Neural crest cell (in vitro differentiated cells): ENCODE measurements at regions not wholly inside any gene's neighbourhood (a gene's known extent, or its start where the extent isn't known, plus 50 kb on each side); places are given as distances from the start of the nearest gene placed in this dataset.

Experiments used
- DNase-seq: peaks from one replicate; pipeline ENCODE4 v3.0.0; 2021; ENCODE audit warnings: low read depth, mixed read lengths, low spot score
- H3K27ac Mint-ChIP-seq: one replicate; pipeline ENCODE4 v1.8.0; 2021; ENCODE audit warnings: mild to moderate bottlenecking, mixed read lengths; ENCODE audit not compliant: unreplicated experiment
- H3K27me3 Mint-ChIP-seq: 2 replicates; pipeline ENCODE4 v1.8.0; 2021; ENCODE audit warnings: low read depth, mild to moderate bottlenecking, mixed read lengths
- H3K36me3 Mint-ChIP-seq: 2 replicates; pipeline ENCODE4 v1.8.0; 2021; ENCODE audit warnings: low read depth, mild to moderate bottlenecking, mixed read lengths
- H3K4me1 Mint-ChIP-seq: 2 replicates; pipeline ENCODE4 v1.8.0; 2021; ENCODE audit warnings: mixed read lengths
- H3K4me3 Mint-ChIP-seq: one replicate; pipeline ENCODE4 v1.8.0; 2021; ENCODE audit warnings: mild to moderate bottlenecking, mixed read lengths
- H3K9me3 Mint-ChIP-seq: 2 replicates; pipeline ENCODE4 v1.8.0; 2021; ENCODE audit warnings: mixed read lengths
- CTCF ChIP-seq: fragments of 200-600 bp; sonication (generic); conservative IDR thresholded peaks from 2 replicates; pipeline ENCODE4 v1.5.0; 2021; ENCODE audit warnings: antibody characterized with exemption, mild to moderate bottlenecking

- Mint-ChIP-seq H3K4me3 (no peak overlapping the region), H3K27ac (no peak overlapping the region), H3K36me3 (no peaks in the 10 kb centered on the region), H3K27me3 (no peaks in the 10 kb centered on the region), H3K4me1 (peaks cover 6% of the 10 kb centered on the region), H3K9me3 (no peaks in the 10 kb centered on the region)
- no peak for DNase-seq
- no peak for TF ChIP-seq CTCF
Observed at GRCh38 chr9:86632537-86632936, 278.3 kb upstream of the TUT7 start.

- DNase-seq: no peak
- TF ChIP-seq CTCF: no peak
- Mint-ChIP-seq H3K4me1 (peaks cover 13% of the 10 kb centered on the region), H3K27me3 (no peaks in the 10 kb centered on the region), H3K9me3 (no peaks in the 10 kb centered on the region), H3K27ac (no peak overlapping the region), H3K36me3 (no peaks in the 10 kb centered on the region), H3K4me3 (no peak overlapping the region)
Observed at GRCh38 chr9:86629530-86629929, 275.3 kb upstream of the TUT7 start.

- Mint-ChIP-seq H3K27ac (no peak overlapping the region), H3K4me3 (no peak overlapping the region), H3K4me1 (peaks cover 18% of the 10 kb centered on the region), H3K27me3 (no peaks in the 10 kb centered on the region), H3K9me3 (no peaks in the 10 kb centered on the region), H3K36me3 (no peaks in the 10 kb centered on the region)
- no peak for TF ChIP-seq CTCF
- DNase-seq: no peak
Observed at GRCh38 chr9:86626802-86627201, 272.6 kb upstream of the TUT7 start.

GRCh38 chr9:86624630-86625029 is 270.4 kb upstream of the TUT7 start:
- Mint-ChIP-seq H3K27me3 (no peaks in the 10 kb centered on the region), H3K4me1 (peaks cover 18% of the 10 kb centered on the region)

GRCh38 chr9:86614871-86615849 is 260.9 kb upstream of the TUT7 start:
- peak; percentile 23 for DNase-seq
- peak overlapping the region; percentile 45 for H3K27ac Mint-ChIP-seq

More at GRCh38 chr9:86624630-86625029, 270.4 kb upstream of the TUT7 start:
- TF ChIP-seq CTCF: no peak
- Mint-ChIP-seq H3K4me3 (no peak overlapping the region), H3K9me3 (no peaks in the 10 kb centered on the region), H3K36me3 (no peaks in the 10 kb centered on the region), H3K27ac (no peak overlapping the region)
- no peak for DNase-seq

More at GRCh38 chr9:86614871-86615849, 260.9 kb upstream of the TUT7 start:
- Mint-ChIP-seq H3K36me3 (peaks cover 2% of the 10 kb centered on the region), H3K4me3 (no peak overlapping the region), H3K9me3 (peaks cover 4% of the 10 kb centered on the region), H3K27me3 (no peaks in the 10 kb centered on the region), H3K4me1 (peaks cover 18% of the 10 kb centered on the region)
- peak; percentile 62 for TF ChIP-seq CTCF
